Activated gamma-delta T cell treated with anti-CD3 and anti-CD28 coated beads, Interleukin-2, amount 50 U/mL, for 16 hours (primary cell): ENCODE measurements at regions not wholly inside any gene's neighbourhood (a gene's known extent, or its start where the extent isn't known, plus 50 kb on each side); places are given as distances from the start of the nearest gene placed in this dataset.
"Not testable (repeated sequence)": the region's sequence is repeated elsewhere in the genome, so short reads cannot be mapped to it uniquely, and the experiment has no call there.

Experiments
- DNase-seq: peaks from one replicate; pipeline ENCODE4 v3.0.0-alpha.2; 2020; ENCODE audit warnings: low read depth

DNA sequence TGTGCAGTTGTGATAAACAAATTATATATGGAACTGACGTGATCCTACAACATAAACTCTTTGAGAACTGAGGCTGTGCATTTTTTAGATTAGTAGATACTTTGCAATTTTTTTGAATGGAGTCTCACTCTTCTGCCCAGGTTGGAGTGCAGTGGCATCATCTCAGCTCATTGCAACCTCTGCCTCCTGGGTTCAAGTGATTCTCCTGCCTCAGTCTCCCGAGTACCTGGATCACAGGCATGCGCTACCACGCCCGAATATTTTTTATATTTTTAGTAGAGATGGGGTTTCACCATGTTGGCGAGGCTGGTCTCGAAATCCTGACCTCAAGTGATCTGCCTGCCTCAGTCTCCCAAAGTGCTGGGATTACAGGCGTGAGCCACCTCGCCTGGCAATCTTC, 145.9 kb downstream of the POTEH start:
- DNase-seq: not testable (repeated sequence)

DNA sequence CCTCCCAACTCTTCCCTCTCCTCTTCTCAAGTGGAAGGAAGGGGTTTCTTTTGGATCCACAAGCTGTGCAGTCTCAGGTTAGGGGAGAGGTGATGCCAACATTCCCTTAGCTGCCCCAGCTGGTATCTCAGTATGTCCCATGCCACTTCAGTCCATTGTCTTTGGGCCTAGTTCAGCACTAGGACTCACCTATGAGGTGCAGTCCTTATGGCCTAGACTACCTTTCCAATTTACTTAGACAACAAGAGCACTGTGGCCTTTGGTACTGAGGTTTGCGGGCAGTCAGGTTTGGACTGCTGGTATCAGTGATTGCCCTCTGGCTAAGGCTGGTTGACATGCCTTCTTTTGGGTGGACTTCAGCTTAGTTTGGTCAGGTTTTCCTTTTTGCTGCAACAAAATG, 159.9 kb downstream of the POTEH start:
- not testable (repeated sequence) for DNase-seq

DNA sequence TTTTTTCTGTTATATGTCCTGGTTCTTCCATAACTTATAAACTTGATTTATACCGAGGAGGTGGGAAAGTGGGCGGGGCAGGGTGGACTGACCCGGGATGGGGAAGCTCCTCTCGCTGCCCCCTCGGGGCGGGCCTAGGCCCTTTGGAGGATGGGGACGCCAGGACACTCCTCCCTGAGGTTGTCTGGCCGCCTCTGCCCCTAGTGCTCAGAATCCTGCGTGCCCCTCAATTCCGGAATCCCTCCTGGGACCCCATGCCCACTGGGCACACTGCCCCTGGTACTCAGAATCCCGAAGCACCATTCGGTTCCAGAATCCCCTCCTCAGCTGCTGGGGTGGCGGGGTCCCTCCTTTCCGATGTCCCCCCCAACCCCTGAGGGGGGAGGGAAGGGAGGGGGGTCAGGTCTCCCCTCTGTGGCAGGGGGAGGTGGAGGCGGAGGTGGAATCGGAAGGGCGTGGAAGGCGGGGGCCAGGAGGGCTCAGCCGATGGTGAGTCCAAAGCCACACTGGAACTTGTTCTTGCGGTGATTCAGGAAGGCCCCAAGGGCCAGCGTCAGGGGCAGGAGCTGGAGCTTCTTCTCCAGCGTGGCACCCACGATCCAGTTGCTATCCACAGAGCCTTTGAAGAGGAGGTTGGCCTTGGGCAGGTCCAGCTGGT, 164.0 kb downstream of the POTEH start:
- DNase-seq: peak; percentile 0

DNA sequence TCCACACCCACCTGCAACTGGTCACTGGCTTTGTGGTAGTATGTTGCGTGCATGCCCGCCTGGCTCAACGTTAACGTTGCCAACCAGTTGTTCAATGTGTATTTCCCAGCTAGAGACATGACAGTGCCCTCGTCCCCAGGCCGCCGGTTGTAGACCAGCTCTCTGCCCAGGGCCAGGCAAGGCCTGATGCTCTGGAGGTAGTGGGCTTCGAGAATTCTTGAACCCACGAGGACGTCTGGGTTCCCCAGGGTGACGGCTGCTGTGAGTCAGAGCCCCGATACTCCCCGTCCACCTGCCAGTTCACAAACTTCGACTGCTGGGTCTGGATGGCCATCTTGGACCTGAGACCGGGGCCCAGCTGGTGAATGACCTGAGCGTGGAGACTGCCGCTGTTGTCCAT, 164.6 kb downstream of the POTEH start:
- not testable (repeated sequence) for DNase-seq

DNA sequence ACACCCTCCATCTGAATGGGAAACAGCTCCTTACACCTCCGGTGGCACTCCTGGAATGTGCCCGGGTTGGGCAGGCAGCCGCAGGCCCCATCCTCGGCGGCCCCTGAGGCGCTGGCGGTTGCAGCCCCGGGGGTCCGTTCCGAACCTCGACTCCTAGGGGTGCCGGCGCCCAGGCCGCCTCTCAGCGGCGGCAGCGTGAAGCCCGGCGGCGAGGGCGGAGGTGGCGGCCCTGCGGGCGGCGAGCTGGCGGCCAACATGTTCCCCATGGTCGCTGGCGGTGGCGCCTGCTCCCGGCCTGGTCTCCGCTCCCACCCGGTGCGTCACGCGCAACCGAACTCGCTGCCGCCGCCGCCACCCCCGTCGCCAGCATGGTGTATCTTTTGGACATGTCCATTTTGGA, 165.2 kb downstream of the POTEH start:
- not testable (repeated sequence) for DNase-seq

DNA sequence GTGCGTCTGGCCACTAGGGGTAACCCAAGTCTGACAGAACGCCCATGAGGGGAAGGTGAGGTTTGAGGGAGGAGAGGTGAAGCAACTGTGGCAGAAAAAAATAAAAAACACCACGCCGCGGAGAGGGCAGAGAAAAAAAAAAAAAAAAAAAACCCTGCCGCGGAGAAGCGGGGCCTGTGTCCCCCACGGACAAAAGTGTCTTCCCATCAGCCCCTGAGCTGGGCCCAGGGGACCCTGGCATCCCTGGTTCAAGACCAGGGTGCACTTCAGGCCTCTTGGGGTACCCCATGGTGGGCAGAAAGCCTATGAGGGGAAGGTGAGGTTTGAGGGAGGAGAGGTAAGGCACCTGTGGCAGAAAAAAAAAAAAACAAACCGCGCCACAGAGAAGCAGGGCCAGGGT, 191.1 kb downstream of the POTEH start:
- DNase-seq: not testable (repeated sequence)

DNA sequence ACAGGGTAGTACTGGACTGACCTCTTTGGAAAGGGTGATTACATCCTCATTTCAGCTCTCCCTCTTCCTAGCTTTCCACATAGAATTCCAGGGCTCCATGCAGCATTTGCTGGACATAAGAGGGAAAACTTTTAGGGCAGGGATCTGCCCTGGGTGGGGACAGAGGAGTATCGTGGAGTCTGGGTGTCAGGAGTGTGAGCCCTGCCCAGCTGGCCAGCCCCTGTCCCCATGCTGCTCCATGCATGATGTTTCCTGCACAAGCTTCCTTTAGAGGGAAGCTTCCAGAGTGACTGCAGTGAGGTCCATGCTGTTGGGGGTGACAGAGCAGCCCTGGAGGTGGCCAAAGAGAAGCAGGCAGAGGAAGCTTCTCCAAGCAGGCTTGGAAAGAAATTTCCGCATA, 214.5 kb downstream of the POTEH start:
- DNase-seq: not testable (repeated sequence)

DNA sequence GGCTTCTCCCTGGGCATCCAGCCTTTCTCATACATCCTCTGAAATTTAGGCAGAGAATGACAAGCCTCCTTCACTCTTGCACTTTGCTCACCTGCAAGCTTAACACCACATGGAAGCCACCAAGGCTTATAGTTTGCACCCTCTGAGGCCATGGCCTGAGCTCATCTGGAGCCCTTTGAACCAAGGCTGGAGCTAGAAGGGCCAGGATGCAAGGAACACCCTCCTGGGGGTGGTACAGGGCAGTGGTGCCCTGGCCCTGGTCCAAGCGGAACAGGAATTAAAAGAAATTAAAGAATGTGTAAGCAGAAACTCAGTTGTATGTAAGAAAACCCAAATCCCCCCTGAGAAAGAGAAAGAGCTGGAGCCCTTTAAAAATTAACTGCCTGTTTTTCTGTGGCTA, 221.9 kb downstream of the POTEH start:
- DNase-seq: not testable (repeated sequence)

DNA sequence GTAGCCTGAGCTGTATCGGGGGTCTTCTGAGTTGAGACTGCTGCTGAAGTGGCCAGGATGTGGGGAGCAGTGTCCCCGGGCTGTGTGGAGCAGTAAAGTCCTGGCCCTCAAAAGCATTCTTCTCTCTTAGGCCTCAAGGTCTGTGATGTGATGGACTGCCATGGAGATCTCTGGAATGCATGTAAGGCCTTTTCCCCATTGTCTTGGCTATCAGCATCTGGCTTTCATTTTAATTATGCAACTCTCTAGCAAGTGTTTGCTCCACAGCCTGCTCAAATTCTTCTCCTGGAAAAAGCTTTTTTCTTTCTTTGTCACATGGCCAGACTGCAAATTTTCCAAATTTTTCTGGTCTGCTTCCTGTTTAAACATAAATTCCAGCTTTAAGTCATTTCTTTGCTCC, 229.3 kb downstream of the POTEH start:
- not testable (repeated sequence) for DNase-seq

DNA sequence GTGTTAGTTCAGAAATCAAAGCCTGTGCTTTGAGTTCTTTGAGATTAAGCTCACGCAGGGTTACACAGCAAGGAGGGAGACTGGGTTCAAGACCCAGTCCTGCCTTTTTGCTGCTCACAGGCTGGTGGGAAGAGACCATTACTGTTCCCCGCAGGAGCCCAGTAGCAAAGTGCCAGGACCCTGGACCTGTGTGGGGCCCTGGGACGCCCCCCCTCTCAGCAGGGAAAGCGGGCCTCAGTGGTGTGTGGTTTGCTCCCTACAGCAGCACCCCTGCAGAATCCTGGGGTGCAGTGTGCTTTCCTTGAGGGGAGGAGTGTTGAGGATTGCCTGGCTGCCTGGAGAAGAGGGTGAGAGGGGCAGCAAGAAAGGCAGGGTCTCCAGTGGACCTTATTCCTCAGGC, 231.1 kb downstream of the POTEH start:
- DNase-seq: not testable (repeated sequence)

DNA sequence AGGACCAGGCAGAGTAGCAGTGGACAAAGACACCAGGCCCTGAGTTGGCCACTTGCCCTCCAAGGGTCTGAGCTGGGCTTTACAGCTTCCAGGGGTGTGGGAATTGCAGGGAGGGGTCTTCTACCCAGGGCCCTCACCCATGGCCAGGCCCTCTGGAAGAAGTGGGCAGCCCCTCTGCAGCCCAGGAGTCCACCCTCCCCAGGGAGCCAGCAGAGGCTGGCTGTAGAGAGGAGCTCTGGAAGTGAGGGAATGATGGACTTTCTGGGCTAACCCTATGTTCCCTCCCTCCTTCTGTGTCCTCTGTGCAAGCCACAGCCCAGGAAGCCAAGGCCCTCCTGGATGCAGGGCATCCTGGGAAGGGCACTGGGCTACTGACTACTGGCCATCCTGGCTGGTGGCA, 232.3 kb downstream of the POTEH start:
- DNase-seq: not testable (repeated sequence)

DNA sequence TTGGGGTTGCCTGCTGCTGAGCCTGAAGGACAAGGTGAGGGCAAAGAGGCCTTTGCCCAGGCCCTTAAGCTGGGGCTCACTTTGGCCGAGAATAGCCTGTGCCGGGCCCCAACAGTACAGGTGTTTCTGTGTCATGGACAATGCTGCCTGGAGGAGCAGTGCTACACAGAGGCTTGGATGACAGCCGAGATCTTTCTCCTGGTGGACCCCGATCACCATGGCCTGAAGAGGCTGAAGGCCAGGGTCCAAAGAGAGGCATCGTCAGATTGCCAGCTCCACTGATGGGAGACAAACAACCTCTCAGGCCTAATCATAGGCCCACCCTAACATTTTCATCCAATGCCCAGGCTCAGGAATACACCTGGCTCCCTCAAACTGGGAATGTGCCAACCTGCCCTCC, 232.8 kb downstream of the POTEH start:
- DNase-seq: not testable (repeated sequence)

DNA sequence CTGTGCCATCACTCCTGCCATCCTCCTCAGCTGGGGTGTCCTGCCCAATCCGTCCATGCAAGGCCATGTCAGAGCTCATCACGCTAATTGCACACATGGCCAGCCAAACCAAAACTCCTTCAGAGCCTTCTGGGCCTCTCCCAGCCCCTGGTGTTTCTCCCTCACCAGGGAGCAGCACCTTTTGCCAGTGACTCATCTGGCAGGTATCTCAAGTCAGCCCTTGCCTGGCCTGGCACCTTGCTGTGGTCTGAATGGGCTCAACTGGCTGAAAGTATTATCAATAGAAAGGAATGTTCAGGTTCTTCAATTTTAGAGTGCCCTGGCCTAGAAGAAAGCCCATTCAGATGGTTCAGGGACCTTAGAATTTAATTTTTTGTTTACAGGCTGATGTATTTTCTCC, 235.0 kb downstream of the POTEH start:
- DNase-seq: not testable (repeated sequence)

DNA sequence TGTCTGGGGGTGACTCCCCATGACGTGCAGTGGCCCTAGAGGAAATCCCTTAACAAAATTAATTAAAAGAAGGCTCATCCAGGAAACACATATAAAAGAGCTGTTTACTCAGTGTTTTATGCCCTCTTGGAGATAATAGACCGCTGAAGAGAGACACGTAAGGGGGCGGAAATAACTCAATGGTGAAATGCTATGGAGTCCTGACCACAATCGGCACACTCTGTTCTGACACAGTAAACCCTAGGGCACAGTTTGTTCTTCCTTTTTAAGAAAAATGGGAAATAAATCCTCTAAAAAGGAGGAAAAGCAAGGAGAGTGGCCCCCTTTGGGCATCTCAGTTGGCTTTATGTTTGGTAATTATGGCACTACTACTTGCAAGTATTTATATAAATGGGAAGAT, 237.3 kb downstream of the POTEH start:
- DNase-seq: not testable (repeated sequence)
